B cell (primary cell): ENCODE measurements at regions not wholly inside any gene's neighbourhood (a gene's known extent, or its start where the extent isn't known, plus 50 kb on each side); places are given as distances from the start of the nearest gene placed in this dataset.

ENCODE experiments used
- ATAC-seq: fragments of 200-7000 bp; cut with Tn5 transposase; one replicate; pipeline ENCODE4 v1.10.0; 2021; ENCODE audit warnings: low read depth, mild to moderate bottlenecking, moderate number of reproducible peaks, moderate library complexity
- CTCF ChIA-PET: fragments of 350-600 bp; sonication (Branson Sonifier 250); formaldehyde crosslinking; loops from one replicate; lab custom pipeline; 2021; ENCODE audit warnings: antibody characterized with exemption, inconsistent platforms; lab: Charles Lee
- POLR2A ChIA-PET: fragments of 350-600 bp; sonication (Branson Sonifier 250); formaldehyde crosslinking; loops from one replicate; lab custom pipeline; 2021; ENCODE audit warnings: antibody characterized with exemption; lab: Charles Lee
- DNase-seq: peaks from one replicate; pipeline ENCODE4 v3.0.0; 2013
- H2AFZ ChIP-seq: 2 replicates; pipeline ENCODE4 v1.6.1; 2012; ENCODE audit warnings: mild to moderate bottlenecking, low read depth, low read length; ENCODE audit not compliant: insufficient read depth, poor library complexity, severe bottlenecking
- H3K27ac ChIP-seq, 2 donors: 1 replicate in 1 of 2; 2 replicates in 1 of 2; pipeline ENCODE4 v1.5.1; 2012 to 2013; ENCODE audit warnings: low read length in 2 of 2, mild to moderate bottlenecking in 2 of 2, moderate library complexity in 1 of 2
- H3K27me3 ChIP-seq, 4 experiments: fragments of 200-600 bp in 1 of 4; sonication (generic) in 1 of 4; replicated peaks in 1 of 4; 1 replicate in 2 of 4; 2 replicates in 2 of 4; pipeline versions ENCODE4 v1.6.1 to v1.7.0; 2013 to 2016; ENCODE audit warnings: low read length in 3 of 4, mild to moderate bottlenecking in 2 of 4, mixed read lengths in 1 of 4, moderate library complexity in 1 of 4; ENCODE audit not compliant: insufficient read depth in 4 of 4, control insufficient read depth in 3 of 4; ENCODE audit errors: control extremely low read depth in 1 of 4
- H3K36me3 ChIP-seq, 2 experiments: replicated peaks in 1 of 2; 1 replicate in 1 of 2; 2 replicates in 1 of 2; pipeline versions ENCODE4 v1.6.1 to v1.7.1; 2013; ENCODE audit warnings: low read length in 1 of 2; ENCODE audit not compliant: insufficient read depth in 2 of 2, control insufficient read depth in 1 of 2; ENCODE audit errors: control extremely low read depth in 1 of 2, extremely low read depth in 1 of 2
- H3K4me1 ChIP-seq, 2 donors: fragments of 200-600 bp in 1 of 2; sonication (generic) in 1 of 2; 1 replicate in 1 of 2; 2 replicates in 1 of 2; pipeline versions ENCODE4 v1.5.1 to v1.6.1; 2013 to 2017; ENCODE audit warnings: low read length in 2 of 2; ENCODE audit not compliant: control insufficient read depth in 2 of 2, insufficient read depth in 2 of 2
- H3K4me2 ChIP-seq: replicated peaks from 2 replicates; pipeline ENCODE3; 2012; ENCODE audit warnings: mild to moderate bottlenecking, low read depth, low read length; ENCODE audit not compliant: poor library complexity, severe bottlenecking
- H3K4me3 ChIP-seq, 5 experiments: fragments of 200-600 bp in 1 of 5; sonication (generic) in 1 of 5; 1 replicate in 3 of 5; 2 replicates in 2 of 5; pipeline versions ENCODE4 v1.5.1 to v1.7.0; 2011 to 2016; ENCODE audit warnings: low read length in 4 of 5, mild to moderate bottlenecking in 4 of 5, low read depth in 2 of 5, control low read depth in 1 of 5, moderate library complexity in 1 of 5; ENCODE audit not compliant: insufficient read depth in 1 of 5; ENCODE audit errors: control extremely low read depth in 1 of 5, extremely low read depth in 1 of 5
- H3K79me2 ChIP-seq: fragments of 200-600 bp; sonication (generic); one replicate; pipeline ENCODE4 v1.6.0; 2016; ENCODE audit warnings: low read length; ENCODE audit not compliant: control insufficient read depth, insufficient read depth
- H3K9ac ChIP-seq: fragments of 200-600 bp; sonication (generic); 2 replicates; pipeline ENCODE4 v1.6.1; 2017; ENCODE audit warnings: mild to moderate bottlenecking, low read length, moderate library complexity
- H3K9me3 ChIP-seq, 3 donors: one replicate each; pipeline versions ENCODE4 v1.6.1 to v1.7.1; 2013; ENCODE audit warnings: low read length in 2 of 3; ENCODE audit not compliant: control insufficient read depth in 2 of 3, insufficient read depth in 1 of 3; ENCODE audit errors: control extremely low read depth in 1 of 3
- H4K20me1 ChIP-seq: 2 replicates; pipeline ENCODE4 v1.6.0; 2012; ENCODE audit warnings: mild to moderate bottlenecking, low read length; ENCODE audit not compliant: insufficient read depth, control insufficient read depth, poor library complexity, severe bottlenecking
- H3K27ac Mint-ChIP-seq: one replicate; pipeline ENCODE4 v1.8.0; 2021; ENCODE audit warnings: mixed read lengths
- H3K27me3 Mint-ChIP-seq: one replicate; pipeline ENCODE4 v1.8.0; 2021; ENCODE audit warnings: mixed read lengths
- H3K4me1 Mint-ChIP-seq: one replicate; pipeline ENCODE4 v1.8.0; 2021; ENCODE audit warnings: mixed read lengths
- H3K4me3 Mint-ChIP-seq: one replicate; pipeline ENCODE4 v1.8.0; 2021; ENCODE audit warnings: mixed read lengths
- H3K9me3 Mint-ChIP-seq: one replicate; pipeline ENCODE4 v1.8.0; 2022; ENCODE audit warnings: mixed read lengths; ENCODE audit not compliant: insufficient read depth
- EZH2 ChIP-seq: IDR thresholded peaks from 2 replicates; pipeline ENCODE4 v1.6.1; 2012; ENCODE audit warnings: borderline replicate concordance, low read depth, mild to moderate bottlenecking, moderate library complexity, low read length; ENCODE audit not compliant: insufficient read depth, poor library complexity, severe bottlenecking
- WGBS: methylation state at CpG from one replicate; pipeline ENCODE4 v1.1.5; 2013; ENCODE audit warnings: missing lambda C conversion rate; ENCODE audit not compliant: insufficient coverage; 5-methylcytosine and 5-hydroxymethylcytosine counted together
- intact Hi-C: fragments of 100-400 bp; cut with micrococcal nuclease; formaldehyde crosslinking; loops from one replicate; pipeline ENCODE4 v1.10.0; 2022
- TF ChIP-seq, protein P1 (sequence below): fragments of 200-600 bp; IDR thresholded peaks from one replicate; pipeline ENCODE4 v1.8.0; 2022; ENCODE audit warnings: antibody characterized with exemption, mild to moderate bottlenecking

DNA sequence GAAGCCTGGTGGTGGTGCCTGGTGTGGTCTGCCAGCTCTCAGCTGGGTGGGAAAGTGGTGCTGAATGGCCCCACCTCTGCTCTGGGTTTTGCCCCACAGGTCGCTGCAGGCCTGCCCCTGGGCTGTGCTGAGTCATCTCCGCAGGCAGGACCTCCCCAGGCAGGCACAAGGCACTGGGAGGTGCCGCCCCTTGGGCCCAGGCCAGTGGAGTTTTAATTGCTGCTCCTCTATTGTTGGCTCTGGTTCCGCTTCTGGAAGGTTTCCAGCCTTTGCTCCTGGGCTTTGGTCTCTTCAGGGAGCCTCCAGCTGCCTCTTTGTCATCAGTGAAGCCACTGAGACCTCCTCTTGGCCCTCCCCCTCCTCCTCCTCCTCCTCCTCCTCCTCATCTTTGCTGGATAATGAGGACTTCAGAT is 180.3 kb upstream of the GRB10 start:
- Mint-ChIP-seq H3K4me1 (no peaks in the 10 kb centered on the region), H3K9me3 (peaks cover 3% of the 10 kb centered on the region), H3K27ac (no peak overlapping the region), H3K27me3 (no peaks in the 10 kb centered on the region), H3K4me3 (no peak overlapping the region)
- Histone ChIP-seq H3K36me3 (no peaks in the 10 kb centered on the region), H3K4me2 (no peak overlapping the region), H3K79me2 (no peaks in the 10 kb centered on the region), H3K9ac (no peak overlapping the region), H3K9me3 (peaks cover 0 to 6% (median 6%) of the 10 kb centered on the region in 3 donors), H4K20me1 (no peaks in the 10 kb centered on the region), H3K4me1 (no peaks in the 10 kb centered on the region), H3K4me3 (no peak overlapping the region), H3K27ac (no peak overlapping the region), H3K27me3 (no peaks in the 10 kb centered on the region), H2AFZ (no peak overlapping the region)
- TF ChIP-seq, protein P1, sequence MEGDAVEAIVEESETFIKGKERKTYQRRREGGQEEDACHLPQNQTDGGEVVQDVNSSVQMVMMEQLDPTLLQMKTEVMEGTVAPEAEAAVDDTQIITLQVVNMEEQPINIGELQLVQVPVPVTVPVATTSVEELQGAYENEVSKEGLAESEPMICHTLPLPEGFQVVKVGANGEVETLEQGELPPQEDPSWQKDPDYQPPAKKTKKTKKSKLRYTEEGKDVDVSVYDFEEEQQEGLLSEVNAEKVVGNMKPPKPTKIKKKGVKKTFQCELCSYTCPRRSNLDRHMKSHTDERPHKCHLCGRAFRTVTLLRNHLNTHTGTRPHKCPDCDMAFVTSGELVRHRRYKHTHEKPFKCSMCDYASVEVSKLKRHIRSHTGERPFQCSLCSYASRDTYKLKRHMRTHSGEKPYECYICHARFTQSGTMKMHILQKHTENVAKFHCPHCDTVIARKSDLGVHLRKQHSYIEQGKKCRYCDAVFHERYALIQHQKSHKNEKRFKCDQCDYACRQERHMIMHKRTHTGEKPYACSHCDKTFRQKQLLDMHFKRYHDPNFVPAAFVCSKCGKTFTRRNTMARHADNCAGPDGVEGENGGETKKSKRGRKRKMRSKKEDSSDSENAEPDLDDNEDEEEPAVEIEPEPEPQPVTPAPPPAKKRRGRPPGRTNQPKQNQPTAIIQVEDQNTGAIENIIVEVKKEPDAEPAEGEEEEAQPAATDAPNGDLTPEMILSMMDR = no peak
- no peak for TF ChIP-seq EZH2
- CTCF ChIA-PET = no interaction called here
- ATAC-seq = no peak
- DNase-seq = no peak
- POLR2A ChIA-PET = no interaction called here
- 12% methylated on average over 4 of the region's 4 CpGs for WGBS
- intact Hi-C loops = no loop called here

GRCh38 chr7:50962281-50962883 is 179.7 kb upstream of the GRB10 start:
- WGBS = 88% methylated on average over 5 of the region's 10 CpGs
- Histone ChIP-seq H3K9me3 (peaks cover 0 to 6% (median 2%) of the 10 kb centered on the region in 3 donors), H3K4me3 (no peak overlapping the region), H3K4me2 (no peak overlapping the region), H2AFZ (no peak overlapping the region), H3K27me3 (no peaks in the 10 kb centered on the region), H3K36me3 (no peaks in the 10 kb centered on the region), H3K79me2 (no peaks in the 10 kb centered on the region), H4K20me1 (no peaks in the 10 kb centered on the region), H3K27ac (no peak overlapping the region), H3K4me1 (no peaks in the 10 kb centered on the region), H3K9ac (no peak overlapping the region)
- ChIA-PET POLR2A (no interaction called here), CTCF (no interaction called here)
- intact Hi-C loops = no loop called here
- no peaks in the 10 kb centered on the region for H3K4me1 Mint-ChIP-seq
- TF ChIP-seq, protein P1 = no peak
- TF ChIP-seq EZH2 = no peak
- H3K9me3 Mint-ChIP-seq = peaks cover 3% of the 10 kb centered on the region
- no peak overlapping the region for H3K27ac Mint-ChIP-seq
- DNase-seq (no peak), ATAC-seq (no peak)
- H3K27me3 Mint-ChIP-seq = no peaks in the 10 kb centered on the region
- no peak overlapping the region for H3K4me3 Mint-ChIP-seq
